Adrenal gland (tissue), 9 donors: ENCODE measurements at regions not wholly inside any gene's neighbourhood (a gene's known extent, or its start where the extent isn't known, plus 50 kb on each side); places are given as distances from the start of the nearest gene placed in this dataset.

Experiments used
- DNase-seq, 7 donors: peaks; one replicate each; pipeline ENCODE4 v3.0.0-alpha.2; 2019 to 2020
- H3K27ac ChIP-seq, 5 donors: fragments of 200-600 bp; sonication (generic) in 4 of 5; 1 replicate in 3 of 5; 2 replicates in 2 of 5; pipeline versions ENCODE4 v1.5.1 to v1.8.0; 2016 to 2020; ENCODE audit warnings: mild to moderate bottlenecking in 1 of 5
- H3K27me3 ChIP-seq: fragments of 200-600 bp; 2 replicates; pipeline ENCODE4 v1.8.0; 2021
- H3K36me3 ChIP-seq, 2 donors: fragments of 200-600 bp; replicated peaks in 1 of 2; 1 replicate in 1 of 2; 2 replicates in 1 of 2; pipeline versions ENCODE4 v1.5.1 to v1.8.0; 2018 to 2022
- H3K4me1 ChIP-seq, 2 donors: fragments of 200-600 bp; replicated peaks in 1 of 2; 1 replicate in 1 of 2; 2 replicates in 1 of 2; pipeline versions ENCODE4 v1.5.1 to v1.8.0; 2018 to 2021
- H3K4me3 ChIP-seq, 4 donors: fragments of 200-600 bp; sonication (generic) in 3 of 4; one replicate each; pipeline ENCODE4 v1.5.1; 2016 to 2018
- H3K9me3 ChIP-seq, 3 donors: fragments of 200-600 bp; sonication (generic) in 1 of 3; replicated peaks in 1 of 3; 1 replicate in 2 of 3; 2 replicates in 1 of 3; pipeline versions ENCODE4 v1.5.1 to v1.8.0; 2016 to 2021
- POLR2A ChIP-seq, 2 donors: fragments of 450-650 bp; IDR thresholded peaks; one replicate each; pipeline ENCODE4 v1.6.1; 2017; ENCODE audit warnings: antibody characterized with exemption in 2 of 2, mild to moderate bottlenecking in 2 of 2, moderate library complexity in 1 of 2
- WGBS, 4 donors: extraction: QIAGEN DNeasy Blood & Tissue Kit in 2 of 4; methylation state at CpG; one replicate each; pipeline versions ENCODE4 v1.1.5 to v1.1.7; 2013 to 2017; 5-methylcytosine and 5-hydroxymethylcytosine counted together
- intact Hi-C, 2 donors: fragments of 100-400 bp; cut with DNase I; formaldehyde crosslinking; loops; one replicate each; pipeline versions ENCODE4 v1.14.1 to v1.15.0; 2022 to 2023
- TF ChIP-seq, protein P1 (sequence below), 6 experiments: fragments of 450-650 bp in 4 of 6; fragments of 200-600 bp in 2 of 6; sonication (generic) in 1 of 6; IDR thresholded peaks; 1 replicate in 5 of 6; 2 replicates in 1 of 6; pipeline versions ENCODE4 v1.5.1 to v1.8.0; 2016 to 2021; ENCODE audit warnings: antibody characterized with exemption in 6 of 6, mild to moderate bottlenecking in 2 of 6, moderate library complexity in 1 of 6
- donor health status: healthy with polysubstance abuse.
- donor health status: Bipolar disorder and iron deficiency.
- donor health status: DM: yes; HTN: yes; CAD: no.
- donor health status: DM: no; HTN: no; CAD: no.
- donor health status: DM: no; HTN: no; CAD: no.

DNA sequence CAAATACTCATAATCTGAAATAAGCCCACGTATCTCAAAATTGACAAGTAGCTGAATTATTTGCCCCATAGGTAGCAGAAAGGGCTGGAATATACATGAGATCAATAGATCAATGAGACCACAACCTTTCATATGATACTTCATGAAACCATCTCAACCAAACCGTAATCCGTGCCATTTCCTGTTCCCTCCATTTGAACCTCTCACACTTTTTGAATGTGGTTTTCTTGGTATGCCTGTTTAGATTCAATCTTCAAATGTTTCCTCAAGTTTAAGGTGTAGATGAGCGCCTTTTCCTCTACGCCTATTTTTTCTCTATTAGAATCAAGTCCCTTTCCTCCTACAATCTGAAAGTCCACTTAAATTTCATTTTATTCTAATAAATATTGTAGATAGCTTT, 805.5 kb downstream of the EFNA5 start:
- Histone ChIP-seq H3K4me1 (no peaks in the 10 kb centered on the region), H3K27me3 (no peaks in the 10 kb centered on the region), H3K9me3 (no peaks in the 10 kb centered on the region), H3K27ac (no peak overlapping the region), H3K36me3 (no peaks in the 10 kb centered on the region), H3K4me3 (no peak overlapping the region)
- intact Hi-C loops = no loop called here
- TF ChIP-seq, protein P1, sequence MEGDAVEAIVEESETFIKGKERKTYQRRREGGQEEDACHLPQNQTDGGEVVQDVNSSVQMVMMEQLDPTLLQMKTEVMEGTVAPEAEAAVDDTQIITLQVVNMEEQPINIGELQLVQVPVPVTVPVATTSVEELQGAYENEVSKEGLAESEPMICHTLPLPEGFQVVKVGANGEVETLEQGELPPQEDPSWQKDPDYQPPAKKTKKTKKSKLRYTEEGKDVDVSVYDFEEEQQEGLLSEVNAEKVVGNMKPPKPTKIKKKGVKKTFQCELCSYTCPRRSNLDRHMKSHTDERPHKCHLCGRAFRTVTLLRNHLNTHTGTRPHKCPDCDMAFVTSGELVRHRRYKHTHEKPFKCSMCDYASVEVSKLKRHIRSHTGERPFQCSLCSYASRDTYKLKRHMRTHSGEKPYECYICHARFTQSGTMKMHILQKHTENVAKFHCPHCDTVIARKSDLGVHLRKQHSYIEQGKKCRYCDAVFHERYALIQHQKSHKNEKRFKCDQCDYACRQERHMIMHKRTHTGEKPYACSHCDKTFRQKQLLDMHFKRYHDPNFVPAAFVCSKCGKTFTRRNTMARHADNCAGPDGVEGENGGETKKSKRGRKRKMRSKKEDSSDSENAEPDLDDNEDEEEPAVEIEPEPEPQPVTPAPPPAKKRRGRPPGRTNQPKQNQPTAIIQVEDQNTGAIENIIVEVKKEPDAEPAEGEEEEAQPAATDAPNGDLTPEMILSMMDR (IDR thresholded peaks at IDR 0.05) = no peak
- no peak for TF ChIP-seq POLR2A (IDR thresholded peaks at IDR 0.05)
- DNase-seq = no peak
- WGBS, 4 donors = 90 to 94% (median 92%) methylated on average over 5 of the region's 5 CpGs

DNA sequence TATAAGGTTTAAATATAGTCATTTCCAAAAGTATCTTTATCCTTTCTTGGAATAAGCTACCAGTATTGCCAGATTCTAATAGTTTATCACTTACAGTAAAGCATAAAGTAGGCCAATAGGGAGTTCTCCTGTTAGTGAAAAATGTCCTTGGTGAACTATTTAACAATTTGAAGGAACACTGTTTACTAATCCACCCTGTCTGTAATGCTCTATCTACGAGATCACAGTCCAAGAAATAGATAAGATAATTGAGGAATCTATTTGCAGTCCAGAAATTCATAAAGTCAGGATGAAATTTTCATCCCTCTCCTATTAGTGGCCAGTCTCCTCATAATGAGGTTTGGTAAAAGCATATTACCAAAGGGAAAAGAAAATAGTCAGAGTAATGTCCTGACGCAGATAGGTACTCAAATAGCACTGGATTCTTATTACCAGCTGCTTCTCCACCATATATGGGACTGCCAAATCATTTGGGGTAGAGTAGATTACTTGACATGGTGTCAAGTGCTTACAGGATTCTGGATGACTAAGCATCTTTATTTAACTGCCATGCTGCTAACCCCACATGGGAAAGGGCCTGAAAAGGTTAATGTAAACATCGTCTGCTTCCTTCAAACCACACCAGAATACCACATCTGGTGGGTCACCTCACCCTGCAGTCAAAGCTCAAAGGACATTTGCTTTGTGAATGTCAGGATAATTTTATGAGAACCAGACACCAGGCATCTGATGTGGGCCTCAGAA, 808.1 kb downstream of the EFNA5 start:
- H3K36me3 ChIP-seq = no peaks in the 10 kb centered on the region
- H3K4me3 ChIP-seq = no peak overlapping the region
- H3K4me1 ChIP-seq = no peaks in the 10 kb centered on the region
- intact Hi-C loops = no loop called here
- DNase-seq = no peak
- no peak for TF ChIP-seq POLR2A (IDR thresholded peaks at IDR 0.05)
- TF ChIP-seq, protein P1 (IDR thresholded peaks at IDR 0.05) = no peak
- no peaks in the 10 kb centered on the region for H3K9me3 ChIP-seq
- no peak overlapping the region for H3K27ac ChIP-seq
- 38 to 50% (median 45%) methylated on average over 3 of the region's 3 CpGs for WGBS, 4 donors
- H3K27me3 ChIP-seq = no peaks in the 10 kb centered on the region

DNA sequence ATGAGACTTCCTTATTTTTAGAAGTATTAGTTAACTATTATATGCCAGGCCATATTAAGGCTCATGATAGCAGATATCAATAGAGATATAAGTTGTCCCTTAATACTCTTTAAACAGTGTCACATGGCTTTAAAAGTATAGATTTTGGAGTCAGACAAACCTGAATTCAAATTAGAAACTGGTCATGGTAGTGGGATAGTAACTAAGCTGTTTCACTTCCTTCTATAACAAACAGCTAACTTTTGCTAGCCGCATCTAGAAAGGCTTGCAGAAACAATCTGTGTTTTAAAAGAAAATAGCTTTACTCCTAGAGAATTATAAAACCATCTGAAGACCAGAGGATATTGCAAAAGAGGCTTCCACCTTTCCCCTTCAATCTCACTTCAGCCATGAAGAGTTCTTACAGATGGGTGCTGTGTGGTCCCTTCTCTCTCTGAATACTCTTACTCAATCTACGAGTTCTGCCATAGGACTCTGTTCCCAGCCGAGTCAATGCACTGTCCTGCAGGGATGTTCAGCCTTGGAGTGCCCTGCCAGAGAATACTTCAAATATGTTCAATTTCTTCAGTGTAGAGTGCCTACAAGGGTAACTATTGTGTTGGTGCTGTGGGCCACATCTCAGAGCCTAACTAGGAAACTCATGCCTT, 810.2 kb downstream of the EFNA5 start:
- Histone ChIP-seq H3K4me3 (no peak overlapping the region), H3K27me3 (no peaks in the 10 kb centered on the region), H3K36me3 (no peaks in the 10 kb centered on the region), H3K9me3 (no peaks in the 10 kb centered on the region), H3K27ac (no peak overlapping the region), H3K4me1 (no peaks in the 10 kb centered on the region)
- TF ChIP-seq POLR2A (IDR thresholded peaks at IDR 0.05) = no peak
- TF ChIP-seq, protein P1 (IDR thresholded peaks at IDR 0.05) = no peak
- no peak for DNase-seq
- 27 to 77% (median 67%) methylated on average over 3 of the region's 3 CpGs for WGBS, 4 donors
- intact Hi-C loops = no loop called here

DNA sequence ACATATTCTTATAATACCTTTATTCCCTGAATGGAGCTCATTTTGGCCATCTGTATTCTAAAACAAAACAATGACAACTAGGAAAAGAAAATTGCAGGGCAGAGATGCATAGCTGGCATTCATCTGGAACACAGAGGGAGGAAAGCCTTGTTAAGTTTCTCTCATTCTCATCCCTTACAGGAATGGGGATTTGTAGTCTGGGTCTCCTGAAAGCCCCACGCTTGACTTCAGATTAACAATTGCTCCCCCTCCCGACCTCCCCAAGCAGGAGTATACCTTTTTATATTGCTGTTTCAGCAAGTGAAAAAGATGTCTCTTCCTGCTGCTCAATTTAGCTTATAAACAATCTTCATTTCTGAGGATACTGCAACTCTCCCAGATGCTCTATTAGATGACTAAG, 812.1 kb downstream of the EFNA5 start:
- H3K9me3 ChIP-seq = no peaks in the 10 kb centered on the region
- TF ChIP-seq, protein P1 (IDR thresholded peaks at IDR 0.05) = no peak
- no peak for TF ChIP-seq POLR2A (IDR thresholded peaks at IDR 0.05)
- H3K27me3 ChIP-seq = no peaks in the 10 kb centered on the region
- H3K36me3 ChIP-seq = no peaks in the 10 kb centered on the region
- no peaks in the 10 kb centered on the region for H3K4me1 ChIP-seq
- intact Hi-C loops = no loop called here
- 45 to 61% (median 56%) methylated on average over 2 of the region's 2 CpGs for WGBS, 4 donors
- no peak overlapping the region for H3K4me3 ChIP-seq
- no peak overlapping the region for H3K27ac ChIP-seq
- DNase-seq = no peak
